Omental fat pad (tissue), 3 donors: ENCODE measurements at regions not wholly inside any gene's neighbourhood (a gene's known extent, or its start where the extent isn't known, plus 50 kb on each side); places are given as distances from the start of the nearest gene placed in this dataset.

Experiments used
- ATAC-seq: fragments of 150-250 bp; one replicate; pipeline ENCODE4 v1.9.1; 2016; ENCODE audit warnings: mild to moderate bottlenecking, moderate library complexity; ENCODE audit not compliant: low FRiP score
- DNase-seq: peaks from one replicate; pipeline ENCODE4 v3.0.0-alpha.2; 2019; ENCODE audit warnings: low spot score
- CTCF ChIP-seq, 3 donors: fragments of 450-650 bp; IDR thresholded peaks; one replicate each; pipeline ENCODE4 v1.5.1; 2016 to 2017; ENCODE audit warnings: antibody characterized with exemption in 3 of 3, mild to moderate bottlenecking in 3 of 3, moderate library complexity in 2 of 3

DNA sequence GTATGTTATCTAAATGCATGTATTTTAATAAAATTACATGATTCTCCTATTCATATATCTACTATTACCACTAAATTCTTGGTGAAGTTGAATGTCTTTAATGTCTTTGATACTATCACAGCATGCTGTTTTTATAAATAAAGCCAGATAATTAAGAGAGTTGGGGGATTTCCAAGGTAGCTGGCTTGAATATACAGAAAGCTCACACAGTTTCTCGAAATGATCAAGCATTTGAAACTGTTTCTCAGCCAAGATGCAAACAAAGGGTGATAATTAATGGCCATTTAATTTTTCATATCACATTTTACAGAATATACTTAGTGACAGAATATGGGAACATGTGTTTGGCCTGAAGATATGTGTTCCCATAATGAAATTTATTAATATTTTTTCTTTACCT, 145.6 kb upstream of the CDH12 start:
- DNase-seq = no peak
- TF ChIP-seq CTCF (IDR thresholded peaks at IDR 0.05) = no peak
- no peak for ATAC-seq

GRCh38 chr5:22998362-22998761, 145.2 kb upstream of the CDH12 start:
- no peak for DNase-seq
- TF ChIP-seq CTCF (IDR thresholded peaks at IDR 0.05) = no peak
- no peak for ATAC-seq

GRCh38 chr5:22988937-22989336, 135.8 kb upstream of the CDH12 start:
- DNase-seq (no peak), ATAC-seq (no peak)

DNA sequence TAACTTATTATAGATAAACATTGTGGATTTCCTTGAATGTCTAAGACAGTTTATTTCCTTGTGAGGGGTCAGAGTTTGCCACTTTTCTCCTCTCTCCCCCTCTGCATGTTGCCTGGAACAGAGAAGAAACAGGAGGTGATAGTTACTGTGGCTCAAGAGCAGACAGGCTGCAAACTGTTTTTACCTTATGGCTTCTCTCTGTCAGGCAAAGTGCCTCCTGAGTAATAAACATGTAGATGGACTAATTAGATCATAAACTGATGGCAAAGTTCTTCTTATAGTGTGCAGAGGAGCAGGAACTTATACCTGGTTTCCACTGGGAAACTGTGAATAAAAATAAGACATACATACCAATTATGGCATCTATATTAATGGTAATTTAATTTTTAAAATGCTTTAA, 133.1 kb upstream of the CDH12 start:
- no peak for DNase-seq
- TF ChIP-seq CTCF (IDR thresholded peaks at IDR 0.05) = no peak
- ATAC-seq = no peak

More at GRCh38 chr5:22988937-22989336, 135.8 kb upstream of the CDH12 start:
- TF ChIP-seq CTCF (IDR thresholded peaks at IDR 0.05) = no peak

DNA sequence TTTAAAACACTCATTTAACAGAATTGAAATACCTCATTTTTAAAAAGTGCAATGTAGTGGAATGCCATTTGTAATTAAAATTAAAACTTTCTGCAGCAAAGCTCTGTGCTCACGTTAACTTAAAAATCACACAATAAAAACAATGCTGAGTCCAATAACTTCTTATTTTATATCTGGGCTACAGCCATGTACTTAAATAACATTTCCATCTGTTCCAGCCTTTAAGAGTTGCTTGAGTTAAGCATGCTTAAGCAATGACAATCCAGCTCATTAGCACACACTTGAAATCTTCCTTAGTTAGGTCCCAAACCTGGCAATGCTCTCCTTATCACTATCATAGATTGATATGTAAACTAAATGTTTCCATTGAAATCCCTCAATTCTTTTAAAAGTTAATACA, 132.3 kb upstream of the CDH12 start:
- DNase-seq = no peak
- ATAC-seq = no peak
- TF ChIP-seq CTCF (IDR thresholded peaks at IDR 0.05) = no peak

- no peak for ATAC-seq
- DNase-seq = no peak
- no peak for TF ChIP-seq CTCF (IDR thresholded peaks at IDR 0.05)
These were observed 117.9 kb upstream of the CDH12 start for GRCh38 chr5:22970956-22971618.

GRCh38 chr5:22970491-22970890, 117.3 kb upstream of the CDH12 start:
- TF ChIP-seq CTCF (IDR thresholded peaks at IDR 0.05) = no peak
- ATAC-seq (no peak), DNase-seq (no peak)
